A673 (cell line): ENCODE measurements at regions not wholly inside any gene's neighbourhood (a gene's known extent, or its start where the extent isn't known, plus 50 kb on each side); places are given as distances from the start of the nearest gene placed in this dataset.

Experiments
- BruUV-seq: library from RNA; stranded (reverse); fragments of 400-500 nt; replicated peaks from 2 replicates; lab custom pipeline; 2021; lab: Mats Ljungman, UMichigan
- CTCF ChIA-PET: fragments of 300-600 bp; sonication (Branson Sonifier 250); formaldehyde crosslinking; loops from one replicate; lab custom pipeline; 2022; ENCODE audit warnings: antibody characterized with exemption; lab: Charles Lee
- POLR2A ChIA-PET: fragments of 300-600 bp; sonication (Branson Sonifier 250); formaldehyde crosslinking; loops from one replicate; lab custom pipeline; 2022; ENCODE audit warnings: antibody characterized with exemption; ENCODE audit not compliant: low non-redundant PET; lab: Charles Lee
- DNase-seq: peaks from one replicate; pipeline ENCODE4 v3.0.0-alpha.2; 2015; ENCODE audit warnings: low spot score
- H3K27ac ChIP-seq: fragments of 200-600 bp; sonication (generic); 2 replicates; pipeline ENCODE4 v1.5.1; 2016; ENCODE audit warnings: mixed run types, low read depth, mild to moderate bottlenecking, mixed read lengths, antibody characterized with exemption, low read length; ENCODE audit not compliant: poor library complexity, severe bottlenecking
- H3K27me3 ChIP-seq: fragments of 200-600 bp; sonication (generic); replicated peaks from 2 replicates; pipeline ENCODE4 v1.6.1; 2017; ENCODE audit warnings: mixed run types, low read depth, mild to moderate bottlenecking, mixed read lengths, antibody characterized with exemption, low read length; ENCODE audit not compliant: insufficient read depth, poor library complexity
- H3K36me3 ChIP-seq: fragments of 200-600 bp; sonication (generic); 2 replicates; pipeline ENCODE4 v1.6.1; 2016; ENCODE audit warnings: mixed run types, mild to moderate bottlenecking, mixed read lengths, antibody characterized with exemption, low read length; ENCODE audit not compliant: insufficient read depth, poor library complexity, severe bottlenecking
- H3K4me1 ChIP-seq: fragments of 200-600 bp; sonication (generic); 2 replicates; pipeline ENCODE4 v1.6.1; 2017; ENCODE audit warnings: mixed run types, mild to moderate bottlenecking, mixed read lengths, antibody characterized with exemption, low read length; ENCODE audit not compliant: insufficient read depth, poor library complexity, severe bottlenecking
- H3K4me3 ChIP-seq: fragments of 200-600 bp; sonication (generic); 2 replicates; pipeline ENCODE4 v1.5.1; 2016; ENCODE audit warnings: low read depth, mixed run types, mild to moderate bottlenecking, mixed read lengths, low read length; ENCODE audit not compliant: poor library complexity, severe bottlenecking
- H3K9me3 ChIP-seq: fragments of 200-600 bp; sonication (generic); 2 replicates; pipeline ENCODE4 v1.6.1; 2016; ENCODE audit warnings: mixed run types, low read depth, mild to moderate bottlenecking, mixed read lengths, antibody characterized with exemption, low read length; ENCODE audit not compliant: poor library complexity, severe bottlenecking
- CTCF ChIP-seq: fragments of 300-800, 200-600 bp; sonication (generic); conservative IDR thresholded peaks from 2 replicates; pipeline ENCODE4 v1.5.1; 2017; ENCODE audit warnings: low read depth, mild to moderate bottlenecking, antibody characterized with exemption, low read length, moderate library complexity, mixed read lengths
- EZH2 ChIP-seq: fragments of 200-600 bp; sonication (generic); IDR thresholded peaks from 2 replicates; pipeline ENCODE4 v1.6.1; 2017; ENCODE audit warnings: borderline replicate concordance, low read depth, mild to moderate bottlenecking, mixed read lengths, antibody characterized with exemption, low read length; ENCODE audit not compliant: poor library complexity, severe bottlenecking
- intact Hi-C: fragments of 100-400 bp; cut with micrococcal nuclease; formaldehyde crosslinking; loops from one replicate; pipeline ENCODE4 v1.10.0; 2022; ENCODE audit not compliant: unreplicated experiment

- Histone ChIP-seq H3K27me3 (no peaks in the 10 kb centered on the region), H3K27ac (peak overlapping the region; percentile 44), H3K9me3 (no peaks in the 10 kb centered on the region), H3K4me3 (no peak overlapping the region), H3K4me1 (peaks cover 43% of the 10 kb centered on the region), H3K36me3 (peaks cover 8% of the 10 kb centered on the region)
- no TSS peak for BruUV-seq
- POLR2A ChIA-PET: no interaction called here
- no peak for TF ChIP-seq EZH2
- no peak for TF ChIP-seq CTCF
- intact Hi-C loops: no loop called here
- CTCF ChIA-PET: no interaction called here
- no peak for DNase-seq
These were observed 341.0 kb downstream of the SEC14L1 start for GRCh38 chr17:77481476-77482374.

- H3K4me3 ChIP-seq: no peak overlapping the region
- peaks cover 8% of the 10 kb centered on the region for H3K36me3 ChIP-seq
- CTCF ChIA-PET: no interaction called here
- no peaks in the 10 kb centered on the region for H3K9me3 ChIP-seq
- POLR2A ChIA-PET: no interaction called here
- no peak for TF ChIP-seq EZH2
- TF ChIP-seq CTCF: no peak
- H3K27ac ChIP-seq: no peak overlapping the region
- intact Hi-C loops: no loop called here
- no peak for DNase-seq
- peaks cover 35% of the 10 kb centered on the region for H3K4me1 ChIP-seq
- H3K27me3 ChIP-seq: no peaks in the 10 kb centered on the region
- BruUV-seq: no TSS peak
These were observed 341.8 kb downstream of the SEC14L1 start for GRCh38 chr17:77482375-77483127.

- Histone ChIP-seq H3K27me3 (no peaks in the 10 kb centered on the region), H3K4me3 (no peak overlapping the region), H3K27ac (no peak overlapping the region), H3K36me3 (peaks cover 8% of the 10 kb centered on the region), H3K9me3 (no peaks in the 10 kb centered on the region), H3K4me1 (peaks cover 29% of the 10 kb centered on the region)
- ChIA-PET CTCF (no interaction called here), POLR2A (no interaction called here)
- intact Hi-C loops: no loop called here
- TF ChIP-seq CTCF (no peak), EZH2 (no peak)
- no peak for DNase-seq
- BruUV-seq: no TSS peak
These were observed 342.4 kb downstream of the SEC14L1 start for GRCh38 chr17:77483128-77483598.
